ENCODE measurements at regions not wholly inside any gene's neighbourhood (a gene's known extent, or its start where the extent isn't known, plus 50 kb on each side); places are given as distances from the start of the nearest gene placed in this dataset.
A peak's percentile ranks its signal among the peaks of the same experiment; 100 is the strongest.
"Not testable (repeated sequence)": the region's sequence is repeated elsewhere in the genome, so short reads cannot be mapped to it uniquely, and the experiment has no call there.

DNA sequence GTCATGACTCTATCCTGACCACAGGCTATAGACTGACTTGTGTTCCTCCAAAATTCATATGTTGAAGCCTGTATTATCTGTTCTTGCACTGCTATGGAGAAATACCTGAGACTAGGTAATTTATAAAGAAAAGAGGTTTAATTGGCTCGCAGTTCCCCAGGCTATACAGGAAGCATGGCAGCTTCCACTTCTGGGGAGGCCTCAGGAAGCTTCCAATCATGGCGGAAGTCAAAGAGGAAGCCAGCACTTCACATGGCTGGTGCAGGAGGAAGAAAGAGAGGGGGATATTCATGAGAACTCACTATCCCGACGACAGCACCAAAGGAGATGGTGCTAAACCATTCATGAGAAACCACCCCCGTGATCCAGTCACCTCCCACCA, 84.3 kb upstream of the KDM7A start:
- Mint-ChIP-seq H3K9me3 (peaks cover 18% of the 10 kb centered on the region), H3K27ac (no peak overlapping the region), H3K4me3 (no peak overlapping the region), H3K36me3 (ENCODE audit: low read depth) (peaks cover 3% of the 10 kb centered on the region), H3K27me3 (peaks cover 2% of the 10 kb centered on the region), H3K4me1 (peaks cover 34% of the 10 kb centered on the region)
- CTCF ChIA-PET: interaction anchor here (0.6 to 1.6 kb wide), 7 partner anchors 13 to 980 kb away, joined by 3 to 4 read pairs (median 3); no protein-coding TSS in a partner anchor
- POLR2A ChIA-PET: no interaction called here
- DNase-seq: no peak

DNA sequence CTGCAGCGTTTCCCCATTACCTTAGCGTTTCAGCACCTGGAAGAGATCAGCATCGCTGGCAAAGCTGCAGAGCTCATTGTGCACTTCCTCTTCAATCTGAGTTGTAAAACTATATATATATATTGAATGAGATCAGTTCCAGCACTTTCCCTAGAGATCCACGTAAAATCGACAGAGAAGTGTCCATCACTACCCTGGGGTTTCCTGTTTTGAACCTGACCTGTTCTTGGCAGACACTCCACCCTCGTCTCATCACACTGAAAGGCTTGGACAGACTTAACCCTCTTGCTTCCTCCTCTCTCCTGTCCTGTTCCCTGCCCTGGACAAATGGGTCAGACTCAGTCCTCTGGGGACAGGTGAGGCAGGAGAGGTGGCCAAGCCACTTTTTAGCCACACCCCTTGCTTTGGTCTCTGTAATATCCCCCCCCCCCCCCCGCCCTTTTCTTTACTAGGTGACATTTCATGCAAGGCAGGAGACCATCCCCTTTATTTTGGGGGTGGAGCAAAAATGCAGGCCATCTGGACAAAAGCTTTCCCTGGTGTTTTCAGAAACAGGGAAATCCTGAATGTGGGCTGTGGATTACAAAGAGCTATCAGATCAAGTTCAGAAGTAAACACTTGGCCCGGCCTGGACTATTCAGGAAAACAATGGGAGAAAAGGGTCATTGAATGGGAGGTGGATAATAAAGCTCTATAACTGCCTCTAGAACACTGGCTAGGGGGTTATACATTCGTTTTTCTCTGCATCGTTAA, 83.7 kb upstream of the KDM7A start:
- peaks cover 34% of the 10 kb centered on the region for H3K4me1 Mint-ChIP-seq
- no peak for DNase-seq
- H3K27me3 Mint-ChIP-seq: peaks cover 2% of the 10 kb centered on the region
- no peak overlapping the region for H3K4me3 Mint-ChIP-seq
- CTCF ChIA-PET: interaction anchor here (0.6 to 1.7 kb wide), 7 partner anchors 14 to 980 kb away, joined by 3 to 6 read pairs (median 4); no protein-coding TSS in a partner anchor
- H3K9me3 Mint-ChIP-seq: peaks cover 18% of the 10 kb centered on the region
- peaks cover 3% of the 10 kb centered on the region for H3K36me3 Mint-ChIP-seq (ENCODE audit: low read depth)
- H3K27ac Mint-ChIP-seq: no peak overlapping the region
- POLR2A ChIA-PET: no interaction called here

DNA sequence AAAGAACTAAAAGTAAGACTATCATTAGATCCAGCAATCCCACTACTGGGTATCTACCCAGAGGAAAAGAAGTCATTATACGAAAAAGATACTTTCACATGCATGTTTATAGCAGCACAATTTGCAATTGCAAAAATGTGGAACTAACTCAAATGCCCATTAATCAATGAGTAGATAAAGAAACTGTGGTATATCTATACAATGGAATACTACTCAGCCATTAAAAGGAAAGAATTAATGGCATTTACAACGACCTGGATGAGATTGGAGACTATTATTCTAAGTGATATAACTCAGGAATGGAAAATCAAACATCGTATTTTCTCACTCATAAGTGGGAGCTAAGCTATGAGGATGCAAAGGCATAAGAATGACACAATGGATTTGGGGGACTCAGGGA, 80.5 kb upstream of the KDM7A start:
- H3K27ac Mint-ChIP-seq; POLR2A ChIA-PET; CTCF ChIA-PET; H3K4me3 Mint-ChIP-seq; H3K27me3 Mint-ChIP-seq; DNase-seq; H3K36me3 Mint-ChIP-seq (ENCODE audit: low read depth): not testable (repeated sequence)
- H3K4me1 Mint-ChIP-seq: peaks cover 34% of the 10 kb centered on the region
- peaks cover 13% of the 10 kb centered on the region for H3K9me3 Mint-ChIP-seq

DNA sequence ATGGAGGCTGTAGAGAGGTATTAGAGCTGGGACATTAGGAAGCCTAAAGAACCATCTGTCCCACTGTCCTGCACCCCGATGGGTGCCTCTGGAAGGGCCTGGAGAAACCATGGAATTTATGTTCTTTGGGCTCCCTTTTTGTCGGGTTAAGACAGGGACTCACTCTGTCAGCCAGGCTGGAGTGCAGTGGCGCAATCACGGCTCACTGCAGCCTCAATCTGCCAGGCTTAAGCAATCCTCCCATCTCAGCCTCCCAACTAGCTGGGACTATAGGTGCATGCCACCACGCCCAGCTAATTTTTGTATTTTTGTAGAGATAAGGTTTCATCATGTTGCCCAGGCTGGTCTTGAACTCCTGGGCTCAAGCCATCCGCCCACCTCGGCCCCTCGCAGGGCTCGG, 78.2 kb upstream of the KDM7A start:
- CTCF ChIA-PET: interaction anchor here (0.7 to 5.2 kb wide), 5 partner anchors 9 to 78 kb away, joined by 3 to 34 read pairs (median 3); no protein-coding TSS in a partner anchor
- H3K27ac Mint-ChIP-seq; H3K27me3 Mint-ChIP-seq; H3K4me3 Mint-ChIP-seq; POLR2A ChIA-PET; DNase-seq; H3K9me3 Mint-ChIP-seq; H3K36me3 Mint-ChIP-seq (ENCODE audit: low read depth): not testable (repeated sequence)
- H3K4me1 Mint-ChIP-seq: peaks cover 27% of the 10 kb centered on the region

DNA sequence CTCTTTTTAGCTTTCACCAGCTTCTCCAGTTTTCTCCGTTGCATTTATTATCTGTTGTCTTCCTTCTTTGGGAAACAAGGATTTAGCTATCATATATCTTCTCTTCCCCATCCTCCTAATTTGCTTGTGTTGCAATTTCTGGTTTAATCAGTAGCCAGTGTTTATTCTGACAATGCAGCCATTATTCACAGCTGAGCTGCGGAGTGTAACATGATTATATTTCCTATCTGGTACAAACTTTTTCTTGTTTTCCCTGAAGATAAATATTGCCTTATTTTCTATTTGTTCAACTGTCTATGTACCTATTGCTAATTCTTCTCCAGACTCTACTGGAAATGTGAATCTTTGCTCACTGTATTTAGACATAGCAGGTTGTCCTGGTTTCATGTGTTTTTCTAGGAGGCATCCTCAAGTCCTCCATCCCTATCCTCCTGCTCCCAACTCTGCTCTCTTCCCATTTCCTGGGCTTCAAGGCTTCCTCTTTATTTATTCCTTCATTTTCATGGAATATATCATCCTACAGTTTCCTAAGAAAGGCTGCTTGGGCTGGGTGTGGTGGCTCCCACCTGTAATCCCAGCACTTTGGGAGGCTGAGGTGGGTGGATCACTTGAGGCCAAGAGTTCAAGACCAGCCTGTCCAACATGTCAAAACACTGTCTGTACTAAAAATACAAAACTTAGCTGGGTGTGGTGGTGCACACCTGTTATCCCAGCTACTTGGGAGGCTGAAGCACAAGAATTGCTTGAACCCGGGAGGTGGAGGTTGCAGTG, 72.4 kb upstream of the KDM7A start:
- ChIA-PET CTCF (interaction anchor here (0.6 to 1.5 kb wide), 4 partner anchors 10 to 191 kb away, joined by 3 to 4 read pairs (median 4); no protein-coding TSS in a partner anchor), POLR2A (interaction anchor here (1.0 kb wide), 1 partner anchor 50 kb away, joined by 3 read pairs; no protein-coding TSS in a partner anchor)
- Mint-ChIP-seq H3K4me3 (no peak overlapping the region), H3K4me1 (peaks cover 24% of the 10 kb centered on the region), H3K27ac (no peak overlapping the region), H3K27me3 (no peaks in the 10 kb centered on the region), H3K36me3 (ENCODE audit: low read depth) (peaks cover 2% of the 10 kb centered on the region), H3K9me3 (no peaks in the 10 kb centered on the region)
- DNase-seq: no peak

DNA sequence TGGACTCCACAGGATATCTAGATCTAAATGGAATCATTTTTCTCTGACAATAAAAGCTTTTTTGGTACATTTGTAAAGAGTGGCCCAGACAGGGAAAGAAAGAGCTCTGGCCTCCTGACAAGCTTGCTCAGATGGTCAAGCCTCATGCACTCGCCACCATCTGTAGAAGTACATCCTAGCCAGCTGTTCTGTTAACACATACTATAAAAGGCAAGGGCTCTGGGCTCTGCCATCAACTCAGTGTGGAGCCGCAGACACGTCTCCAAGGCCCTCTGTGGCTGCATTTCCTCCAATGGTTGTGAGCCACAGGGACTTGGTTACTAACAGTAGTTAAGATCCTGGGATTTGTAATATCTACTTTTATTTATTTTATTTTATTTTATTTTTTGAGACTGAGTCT, 70.8 kb upstream of the KDM7A start:
- H3K27ac Mint-ChIP-seq: no peak overlapping the region
- H3K27me3 Mint-ChIP-seq: no peaks in the 10 kb centered on the region
- H3K4me1 Mint-ChIP-seq: peaks cover 14% of the 10 kb centered on the region
- DNase-seq: no peak
- H3K36me3 Mint-ChIP-seq (ENCODE audit: low read depth): peaks cover 2% of the 10 kb centered on the region
- ChIA-PET CTCF (interaction anchor here (0.7 kb wide), 1 partner anchor 15 kb away, joined by 3 read pairs; no protein-coding TSS in a partner anchor), POLR2A (no interaction called here)
- H3K4me3 Mint-ChIP-seq: no peak overlapping the region
- no peaks in the 10 kb centered on the region for H3K9me3 Mint-ChIP-seq

DNA sequence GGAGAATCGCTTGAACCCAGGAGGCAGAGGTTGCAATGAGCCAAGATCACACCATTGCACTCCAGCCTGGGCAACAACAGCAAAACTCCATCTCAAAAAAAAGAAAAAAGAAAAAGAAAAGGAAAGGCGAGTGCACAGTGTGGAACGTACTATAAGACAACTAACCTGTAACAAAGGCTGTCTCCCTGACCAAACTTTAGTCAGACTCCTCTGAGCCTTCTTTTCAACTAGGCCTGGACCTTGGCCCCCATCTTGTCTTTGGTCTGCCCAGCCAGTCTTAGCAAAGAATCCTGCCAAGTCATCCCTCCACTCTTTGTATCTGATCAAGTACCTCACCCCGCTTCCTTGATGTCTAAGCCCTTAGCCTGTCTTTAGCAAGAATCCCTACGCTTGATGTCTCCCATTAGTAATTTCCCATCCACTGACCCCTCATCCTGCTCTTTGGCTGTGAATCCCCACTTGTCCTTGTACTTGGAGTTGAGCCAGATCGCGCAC, 68.9 kb upstream of the KDM7A start:
- no peaks in the 10 kb centered on the region for H3K27me3 Mint-ChIP-seq
- CTCF ChIA-PET: interaction anchor here (1.0 kb wide), 1 partner anchor 7 kb away, joined by 3 read pairs; no protein-coding TSS in a partner anchor
- H3K4me3 Mint-ChIP-seq: no peak overlapping the region
- no peaks in the 10 kb centered on the region for H3K36me3 Mint-ChIP-seq (ENCODE audit: low read depth)
- no peak overlapping the region for H3K27ac Mint-ChIP-seq
- POLR2A ChIA-PET: no interaction called here
- H3K9me3 Mint-ChIP-seq: no peaks in the 10 kb centered on the region
- peaks cover 14% of the 10 kb centered on the region for H3K4me1 Mint-ChIP-seq
- DNase-seq: no peak

DNA sequence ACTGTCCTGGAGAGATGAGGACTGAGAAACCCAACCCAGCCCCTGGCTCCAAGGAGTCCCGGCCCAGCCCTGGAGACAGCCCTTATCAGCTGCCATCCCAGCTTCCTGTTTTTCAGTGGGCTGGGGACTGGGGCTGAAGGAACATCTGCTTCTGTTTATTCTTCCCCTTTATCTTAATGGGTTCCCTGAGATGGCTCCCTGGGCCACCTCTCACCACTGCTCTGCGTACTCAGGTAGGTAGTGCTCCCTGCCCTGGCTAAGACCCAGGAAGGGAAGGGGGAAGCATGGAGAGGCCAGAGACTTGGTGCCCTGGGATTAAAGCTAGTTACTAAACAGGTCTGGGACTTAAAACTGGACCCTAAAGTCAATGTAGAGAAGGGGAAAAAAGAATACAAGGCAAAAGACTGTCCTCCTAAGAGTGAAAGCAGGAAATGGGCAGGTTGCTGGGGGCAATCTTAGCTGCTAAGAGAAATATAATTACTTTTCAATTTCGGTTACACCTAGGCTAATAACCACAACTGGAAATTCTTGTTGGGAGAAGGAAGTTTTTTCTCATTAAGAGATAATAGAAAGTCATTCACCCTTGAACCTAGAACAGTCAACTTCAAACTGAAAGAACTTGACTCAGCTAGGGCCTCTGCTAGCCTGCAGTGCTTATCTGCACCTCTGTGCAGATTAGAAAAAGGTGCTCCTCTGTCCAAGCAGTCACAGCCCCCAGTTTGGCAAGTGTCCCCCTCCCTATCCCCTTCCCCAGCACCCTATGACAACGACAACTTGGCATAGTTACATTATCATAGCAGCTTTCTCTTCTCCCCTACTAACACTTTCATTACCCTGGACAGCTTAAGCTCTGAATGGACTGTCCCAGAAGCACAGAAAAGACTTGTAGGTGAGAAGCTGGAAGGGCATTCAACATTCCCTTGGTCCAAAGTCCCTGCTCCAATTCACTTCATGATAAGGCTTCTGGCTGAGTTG, 65.6 kb upstream of the KDM7A start:
- POLR2A ChIA-PET: interaction anchor here (0.6 kb wide), 1 partner anchor 80 kb away, joined by 3 read pairs; no protein-coding TSS in a partner anchor
- H3K4me1 Mint-ChIP-seq: peaks cover 14% of the 10 kb centered on the region
- no peak for DNase-seq
- H3K36me3 Mint-ChIP-seq (ENCODE audit: low read depth): no peaks in the 10 kb centered on the region
- H3K27ac Mint-ChIP-seq: peak overlapping the region; percentile 46
- H3K27me3 Mint-ChIP-seq: no peaks in the 10 kb centered on the region
- no peak overlapping the region for H3K4me3 Mint-ChIP-seq
- no peaks in the 10 kb centered on the region for H3K9me3 Mint-ChIP-seq
- CTCF ChIA-PET: interaction anchor here (0.6 to 2.3 kb wide), 5 partner anchors 10 to 63 kb away, joined by 3 to 10 read pairs (median 3); no protein-coding TSS in a partner anchor

DNA sequence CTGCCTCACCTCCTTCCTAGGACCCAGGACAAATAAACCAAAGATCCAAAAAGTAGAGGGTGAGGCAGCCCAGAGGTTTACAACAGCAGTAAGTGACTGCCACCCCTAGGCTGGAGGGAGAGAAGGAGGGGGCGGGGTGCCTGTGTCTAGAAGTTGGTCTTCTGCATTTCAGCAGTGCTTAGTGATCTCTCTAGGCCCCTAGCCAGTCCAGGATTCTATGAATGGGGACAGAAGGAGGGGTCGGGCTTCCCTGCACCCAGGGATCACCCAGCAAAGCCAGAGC, 62.8 kb upstream of the KDM7A start:
- Mint-ChIP-seq H3K4me3 (no peak overlapping the region), H3K27ac (no peak overlapping the region), H3K4me1 (peaks cover 14% of the 10 kb centered on the region), H3K9me3 (no peaks in the 10 kb centered on the region), H3K27me3 (no peaks in the 10 kb centered on the region), H3K36me3 (ENCODE audit: low read depth) (no peaks in the 10 kb centered on the region)
- ChIA-PET POLR2A (no interaction called here), CTCF (interaction anchor here (1.3 to 1.9 kb wide), 3 partner anchors 14 to 64 kb away, joined by 3 to 4 read pairs (median 3); no protein-coding TSS in a partner anchor)
- no peak for DNase-seq

DNA sequence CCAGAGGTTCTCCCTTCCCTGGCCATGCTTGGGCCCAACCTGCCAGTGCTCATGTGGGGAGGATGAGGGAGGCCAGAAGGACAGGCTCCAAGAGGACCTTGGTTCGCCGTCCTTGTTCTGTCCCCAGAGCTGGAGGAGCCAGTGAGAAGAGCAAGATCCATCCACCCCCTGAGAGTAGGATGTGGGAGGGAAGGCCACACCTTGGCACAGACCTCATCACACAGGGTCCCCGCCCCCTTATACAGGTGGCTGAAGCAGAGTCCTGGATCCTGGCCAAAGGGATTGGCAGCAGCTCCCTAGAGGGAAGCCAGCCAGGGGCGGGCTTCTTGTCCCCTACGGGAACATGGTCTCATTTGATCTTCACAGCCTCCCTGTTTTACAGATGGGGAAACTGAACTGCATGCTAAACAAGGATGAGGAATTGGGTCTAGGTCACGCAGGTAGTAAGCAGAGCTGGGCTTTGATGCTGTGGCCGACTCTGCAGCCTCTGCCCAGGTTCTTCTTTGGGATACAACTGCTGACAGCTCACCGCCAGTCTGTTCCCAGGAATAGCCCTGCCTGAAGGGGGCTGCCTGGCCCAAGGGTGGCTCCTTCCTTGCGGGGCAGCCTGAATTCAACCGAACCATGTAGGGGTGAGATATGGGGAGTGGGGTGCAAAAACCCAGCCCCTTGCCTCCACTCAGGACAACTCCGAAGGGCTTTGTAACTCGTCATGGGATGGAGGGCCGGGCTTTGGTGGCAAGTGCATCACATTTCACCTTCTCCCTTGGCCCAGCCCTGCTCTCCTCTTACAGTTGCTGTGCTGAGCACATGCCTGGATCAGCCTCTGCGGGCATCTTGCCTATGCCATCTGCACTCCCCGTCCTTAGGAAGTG, 62.2 kb upstream of the KDM7A start:
- no peaks in the 10 kb centered on the region for H3K27me3 Mint-ChIP-seq
- peaks cover 14% of the 10 kb centered on the region for H3K4me1 Mint-ChIP-seq
- ChIA-PET CTCF (interaction anchor here (0.6 to 1.9 kb wide), 5 partner anchors 14 to 65 kb away, joined by 3 to 4 read pairs (median 3); no protein-coding TSS in a partner anchor), POLR2A (interaction anchor here (0.6 kb wide), 1 partner anchor 32 kb away, joined by 4 read pairs; no protein-coding TSS in a partner anchor)
- H3K9me3 Mint-ChIP-seq: no peaks in the 10 kb centered on the region
- no peak overlapping the region for H3K27ac Mint-ChIP-seq
- no peaks in the 10 kb centered on the region for H3K36me3 Mint-ChIP-seq (ENCODE audit: low read depth)
- no peak overlapping the region for H3K4me3 Mint-ChIP-seq
- DNase-seq: no peak

DNA sequence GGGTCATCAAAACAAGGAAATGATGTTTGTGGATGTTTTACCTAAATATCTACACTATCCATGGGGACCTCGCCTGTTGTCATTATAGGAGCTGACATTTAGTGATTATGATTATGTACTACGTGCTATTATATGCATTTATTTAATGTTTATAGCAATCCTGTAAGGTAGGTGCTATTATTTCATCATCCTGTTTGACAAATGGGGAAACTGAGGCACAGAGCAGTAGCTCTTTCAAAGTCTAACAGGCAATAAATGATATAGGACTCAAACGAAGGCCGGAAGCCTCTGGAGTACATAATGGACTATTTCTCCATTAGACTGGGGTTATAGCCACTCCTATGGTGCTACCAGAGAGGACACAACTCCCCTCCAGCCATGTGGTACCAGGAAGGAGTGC, 60.6 kb upstream of the KDM7A start:
- H3K9me3 Mint-ChIP-seq: no peaks in the 10 kb centered on the region

More for the DNA sequence above, 60.6 kb upstream of the KDM7A start:
- CTCF ChIA-PET: interaction anchor here (0.7 to 1.5 kb wide), 2 partner anchors 18 to 30 kb away, joined by 3 to 5 read pairs; no protein-coding TSS in a partner anchor
- H3K4me3 Mint-ChIP-seq: no peak overlapping the region
- H3K27ac Mint-ChIP-seq: no peak overlapping the region
- peaks cover 19% of the 10 kb centered on the region for H3K4me1 Mint-ChIP-seq
- POLR2A ChIA-PET: interaction anchor here (1.1 kb wide), 1 partner anchor 26 kb away, joined by 3 read pairs; no protein-coding TSS in a partner anchor
- no peak for DNase-seq
- no peaks in the 10 kb centered on the region for H3K27me3 Mint-ChIP-seq
- peaks cover 2% of the 10 kb centered on the region for H3K36me3 Mint-ChIP-seq (ENCODE audit: low read depth)
